Cerebellar nuclear complex (tissue), 1 donor: ENCODE measurements at regions not wholly inside any gene's neighbourhood (a gene's known extent, or its start where the extent isn't known, plus 50 kb on each side); places are given as distances from the start of the nearest gene placed in this dataset.

ENCODE experiments used
- DNase-seq, 2 experiments: peaks; one replicate each; lab custom pipeline; 2025; lab: John Stamatoyannopoulos, UW

DNA sequence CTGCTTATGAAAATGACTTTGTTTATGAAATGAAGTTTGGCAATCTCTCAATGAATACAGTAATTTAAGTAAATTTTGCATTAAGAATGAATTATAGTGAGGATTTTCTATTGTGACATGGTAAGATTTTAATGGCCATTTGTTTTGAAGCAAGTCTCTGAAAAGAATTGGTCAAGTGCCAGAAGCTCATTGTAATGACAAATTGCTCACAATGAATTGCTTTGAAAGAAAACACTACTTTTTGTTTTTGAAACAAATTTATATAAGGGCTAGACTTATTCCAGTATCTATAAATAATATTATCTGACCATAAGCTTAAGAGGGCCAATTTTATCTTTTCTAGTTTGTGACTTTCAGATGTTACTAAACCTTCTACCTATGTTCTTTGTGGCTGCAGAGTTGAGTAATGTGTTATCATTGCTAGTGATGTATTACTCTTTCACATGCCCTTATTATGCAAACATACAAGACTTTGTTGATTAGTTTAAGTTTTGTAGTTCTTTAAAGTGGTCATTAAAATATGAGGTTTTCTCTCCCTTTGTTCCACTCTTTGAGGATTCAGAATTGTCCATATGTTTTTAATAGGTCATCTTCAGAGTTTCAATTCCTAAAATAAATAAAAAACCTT lies 93.0 kb upstream of the ZNF608 start:
- DNase-seq: no peak

DNA sequence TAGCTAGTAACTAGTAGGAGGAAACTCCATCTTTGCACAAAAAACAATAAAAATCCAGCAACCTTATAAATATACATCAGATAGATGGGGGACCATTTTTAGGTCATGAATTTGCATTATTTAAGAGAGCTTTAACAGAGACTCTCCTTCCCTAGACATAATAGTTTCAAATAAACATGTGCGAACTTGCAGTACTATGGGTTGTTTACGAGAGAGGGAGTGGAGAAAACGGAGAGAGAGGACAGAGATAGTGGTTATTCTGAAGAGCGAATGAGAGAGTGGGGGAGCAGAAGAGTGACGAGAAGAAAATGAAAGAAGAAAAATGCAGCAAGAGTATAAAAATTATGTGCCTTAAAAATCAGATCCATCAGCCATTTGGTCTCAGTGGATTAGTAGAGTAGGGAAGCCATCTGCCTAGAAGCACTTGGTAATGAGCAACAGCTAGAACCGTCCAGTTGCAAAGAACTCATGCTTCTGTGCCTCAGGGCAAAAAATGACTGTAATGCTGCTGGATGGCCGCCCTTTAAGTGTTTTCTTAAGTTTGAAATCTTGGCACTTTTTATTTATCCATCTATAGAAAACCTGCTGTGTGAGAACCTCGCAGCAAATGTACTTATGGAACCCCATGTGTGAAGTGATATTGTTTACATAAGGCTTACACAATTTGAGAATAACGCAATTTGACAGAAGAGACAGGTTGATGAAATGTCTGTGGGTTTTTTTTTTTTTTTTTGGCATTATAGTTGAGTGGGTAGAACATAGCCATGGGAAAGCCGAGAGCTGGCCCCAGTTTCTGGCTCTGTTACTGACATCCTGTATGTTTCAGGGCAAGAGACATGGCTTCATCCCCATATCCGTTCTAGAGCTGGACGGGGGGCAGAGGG lies 95.6 kb upstream of the ZNF608 start:
- DNase-seq: no peak

DNA sequence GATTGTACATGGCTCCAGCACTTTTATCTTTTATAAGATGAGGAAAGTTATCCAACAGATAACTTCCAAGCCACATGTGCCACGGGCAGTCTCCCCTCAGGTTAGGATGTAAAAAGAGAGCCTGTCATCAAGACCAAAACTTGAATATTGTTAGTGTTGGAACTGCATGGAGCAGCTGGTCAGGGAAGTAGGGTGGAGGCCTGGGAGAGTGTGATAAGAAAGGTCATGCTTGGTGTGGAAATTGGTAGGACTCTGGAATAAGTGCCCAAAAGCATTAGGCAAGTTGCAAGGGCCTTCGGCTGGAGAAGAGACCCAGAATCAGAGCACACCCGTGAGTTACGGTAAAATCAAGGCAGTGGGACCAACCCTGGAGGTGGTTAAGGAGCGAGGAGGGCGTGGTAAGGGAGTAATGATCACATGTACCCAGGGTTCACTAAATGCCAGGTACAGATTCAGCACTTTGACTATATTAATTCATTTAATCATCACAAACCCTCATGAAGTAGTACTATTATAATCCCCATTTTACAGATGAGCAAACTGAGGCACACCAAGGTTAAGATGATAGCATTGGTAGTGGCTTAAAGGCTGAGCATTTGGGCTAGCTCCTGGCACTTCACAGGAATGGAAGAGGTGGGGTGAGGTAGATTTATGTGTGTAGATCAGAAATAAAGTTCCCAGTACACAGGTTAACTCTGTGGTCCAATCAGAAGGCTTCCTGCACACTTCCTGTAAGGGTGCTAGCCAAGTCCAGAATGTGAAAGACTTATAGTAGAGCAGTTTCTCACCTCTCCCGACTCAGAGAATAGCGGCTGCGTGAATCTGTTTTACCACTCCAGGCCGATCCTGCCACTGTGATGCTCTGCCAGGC lies 96.5 kb upstream of the ZNF608 start:
- DNase-seq: no peak

DNA sequence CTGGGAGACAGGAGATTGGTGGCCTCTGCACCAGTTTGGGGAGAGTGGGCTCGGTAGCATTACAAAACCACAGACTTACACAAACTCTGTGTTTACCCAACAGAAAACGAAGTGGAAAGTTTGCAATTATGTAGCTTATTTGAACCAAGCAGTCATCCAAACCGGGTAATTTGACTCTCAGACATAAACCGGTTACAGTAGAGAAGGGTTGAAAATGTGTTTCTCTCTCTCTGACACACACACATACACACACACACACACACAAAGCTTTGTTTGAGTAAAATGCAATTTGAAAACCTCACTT lies 97.1 kb upstream of the ZNF608 start:
- DNase-seq: no peak

DNA sequence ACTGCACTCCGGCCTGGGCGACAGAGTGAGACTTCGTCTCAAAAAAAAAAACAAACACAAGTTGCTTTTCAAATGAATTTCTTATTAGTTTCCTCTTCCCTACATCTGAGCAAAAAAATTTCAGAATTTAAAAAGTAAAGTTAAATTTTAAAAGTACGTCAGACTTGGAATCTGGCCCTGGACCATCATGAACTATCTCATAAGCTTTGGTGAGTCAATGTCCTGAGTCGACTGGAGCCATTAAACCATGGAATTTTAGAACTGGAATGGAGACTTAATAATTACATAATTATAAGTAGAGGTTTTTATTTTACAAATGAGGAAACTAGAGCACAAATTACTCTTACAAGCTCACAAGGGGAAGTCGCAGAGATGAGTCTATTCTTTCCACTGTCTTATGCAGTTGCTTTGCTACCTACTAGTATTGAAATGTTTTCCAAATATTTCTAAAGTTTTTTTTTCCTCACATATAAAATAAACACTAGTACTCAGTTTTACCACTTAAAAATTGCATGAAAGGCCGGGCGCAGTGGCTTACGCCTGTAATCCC lies 98.0 kb upstream of the ZNF608 start:
- no peak for DNase-seq

DNA sequence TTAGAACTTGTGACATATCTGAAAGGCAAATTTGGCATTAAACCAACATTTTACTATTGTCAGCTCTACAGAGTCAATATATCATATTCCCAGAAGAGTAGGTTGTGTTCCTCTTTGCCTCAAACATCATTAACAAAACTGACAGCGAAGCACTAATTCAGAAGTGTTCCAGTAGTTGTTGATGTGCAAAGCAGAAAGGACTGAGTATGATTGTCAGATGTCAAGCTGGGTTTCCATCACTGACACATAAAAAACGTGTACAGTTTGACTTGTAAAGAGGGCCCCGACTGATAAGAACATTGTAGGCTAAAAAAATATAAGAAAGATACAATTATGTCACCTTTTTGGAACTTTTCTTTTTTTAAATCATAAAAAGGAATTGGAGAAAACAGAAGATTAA lies 101.5 kb upstream of the ZNF608 start:
- DNase-seq: no peak

DNA sequence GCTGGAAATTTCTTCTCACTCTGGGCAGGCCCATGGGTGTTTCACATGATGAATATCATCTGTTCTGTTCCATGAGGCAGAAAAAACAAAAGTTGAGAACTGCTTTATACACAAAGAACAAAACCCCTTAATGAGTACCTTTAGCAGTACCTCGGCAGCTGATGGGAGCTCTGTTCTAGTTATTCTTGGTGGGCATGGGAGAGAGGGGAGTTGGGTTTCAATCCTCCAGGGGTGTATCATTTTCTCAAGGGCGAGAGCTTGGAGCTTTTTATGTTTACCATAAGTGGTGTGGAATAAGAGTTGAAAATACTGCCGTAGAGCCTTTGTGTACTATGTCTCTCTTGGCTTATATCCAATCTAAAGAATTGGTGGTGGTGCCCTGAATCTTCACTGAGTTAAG lies 103.3 kb upstream of the ZNF608 start:
- DNase-seq: no peak

DNA sequence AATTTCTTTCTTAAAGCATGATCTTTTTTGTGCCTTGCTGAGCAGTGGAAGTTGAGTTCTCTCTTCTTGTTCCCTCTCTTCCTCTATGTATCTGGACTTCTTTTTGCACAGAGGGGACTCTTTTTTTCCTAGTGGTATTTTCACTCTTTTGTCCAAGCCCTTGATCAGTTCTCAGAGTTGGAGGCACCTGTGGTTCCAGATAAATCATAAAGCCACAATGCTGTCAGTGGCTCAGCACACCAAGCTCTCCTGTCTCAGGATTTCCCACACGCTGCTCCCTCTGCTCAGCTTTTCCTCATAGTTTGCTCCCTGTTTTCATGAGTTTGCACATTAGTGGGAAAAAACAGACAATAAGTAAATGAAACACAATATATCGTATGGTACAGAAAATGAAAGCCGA lies 110.3 kb upstream of the ZNF608 start:
- no peak for DNase-seq

DNA sequence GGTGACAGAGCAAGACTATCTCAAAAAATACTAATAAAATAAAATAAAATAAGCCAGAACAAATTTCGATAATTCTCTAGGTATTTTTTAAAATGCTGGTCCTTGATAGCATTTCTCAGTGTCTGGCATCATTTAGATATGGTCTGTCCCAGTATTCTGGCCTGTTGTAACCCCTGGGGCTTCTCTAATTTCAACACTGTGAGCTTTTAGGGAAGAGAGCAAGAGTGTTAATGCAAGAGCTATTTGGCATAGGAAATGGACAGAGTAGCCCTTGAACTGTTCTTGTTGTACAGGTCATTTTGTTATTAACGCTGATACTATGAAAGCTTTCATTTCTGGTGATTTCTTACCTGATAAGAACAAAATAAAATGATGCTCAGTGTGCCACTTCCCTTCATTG lies 112.2 kb upstream of the ZNF608 start:
- no peak for DNase-seq

DNA sequence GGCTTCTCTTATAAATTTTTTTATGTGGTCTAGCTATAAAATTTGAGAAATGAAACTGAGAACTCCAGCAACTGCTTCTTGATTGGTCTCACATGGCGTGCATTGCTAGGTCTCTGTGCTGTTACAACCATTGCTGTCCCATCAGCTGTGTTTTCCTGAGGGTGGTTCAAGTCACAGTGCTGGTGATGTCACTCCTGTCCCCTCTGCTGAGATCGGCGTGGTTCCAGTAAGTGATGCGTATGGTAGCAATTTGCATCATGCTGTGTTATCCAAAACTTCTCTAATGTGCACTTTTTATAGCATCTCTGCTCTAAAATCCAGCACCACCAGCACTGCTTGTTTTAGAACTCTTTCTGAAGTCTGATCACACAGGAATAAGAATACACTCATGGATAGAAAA lies 112.6 kb upstream of the ZNF608 start:
- no peak for DNase-seq

DNA sequence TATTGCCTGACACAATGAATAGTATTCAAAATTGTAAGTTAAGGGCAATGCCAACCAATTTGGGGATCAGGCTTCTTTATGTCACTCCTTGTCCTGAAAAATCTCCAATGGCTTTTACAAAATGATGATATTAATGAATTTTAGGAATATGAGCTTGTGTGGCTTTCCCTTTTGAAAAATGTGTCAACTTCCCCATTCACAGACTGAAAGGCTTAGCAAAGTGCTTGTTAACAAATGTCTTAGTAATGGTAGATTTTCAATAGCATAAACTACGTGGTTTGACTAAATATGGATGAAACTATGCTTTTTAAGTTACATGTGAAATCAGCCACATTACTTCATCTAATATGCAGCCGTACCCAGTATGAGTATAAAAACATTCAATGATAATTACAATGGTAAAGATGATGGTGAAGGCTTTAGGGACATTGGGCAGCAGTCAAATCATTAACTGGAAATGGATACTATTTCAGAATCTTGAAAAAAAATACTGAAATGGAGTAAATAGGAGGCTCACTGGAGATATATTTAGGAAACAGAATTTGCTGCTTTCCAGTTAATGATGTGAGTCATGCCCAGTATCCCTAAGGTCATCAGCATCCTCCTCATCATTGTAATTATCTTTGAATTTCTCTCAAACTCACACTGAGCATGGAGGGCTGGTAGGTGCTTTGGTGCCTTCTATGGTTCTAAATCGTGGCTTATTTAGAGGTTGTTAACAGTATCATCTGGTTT lies 113.3 kb upstream of the ZNF608 start:
- DNase-seq: no peak

DNA sequence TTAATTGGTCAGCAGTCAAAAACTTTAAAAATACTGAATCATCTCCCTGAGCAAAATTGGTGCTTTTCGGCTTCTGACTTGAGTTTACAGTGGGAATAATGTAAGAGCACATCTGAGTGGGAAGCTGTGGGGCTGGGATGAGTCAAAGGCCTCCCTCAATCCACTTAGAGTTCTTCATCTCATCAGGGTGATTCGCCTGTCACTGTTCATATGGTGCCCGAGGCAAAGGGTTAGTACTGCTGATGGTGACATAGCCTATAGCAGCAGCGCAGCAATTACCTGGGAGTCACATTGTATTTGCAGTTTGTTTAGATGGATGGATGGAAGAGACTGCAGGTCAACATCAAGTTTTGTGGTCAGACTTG lies 113.8 kb upstream of the ZNF608 start:
- no peak for DNase-seq

DNA sequence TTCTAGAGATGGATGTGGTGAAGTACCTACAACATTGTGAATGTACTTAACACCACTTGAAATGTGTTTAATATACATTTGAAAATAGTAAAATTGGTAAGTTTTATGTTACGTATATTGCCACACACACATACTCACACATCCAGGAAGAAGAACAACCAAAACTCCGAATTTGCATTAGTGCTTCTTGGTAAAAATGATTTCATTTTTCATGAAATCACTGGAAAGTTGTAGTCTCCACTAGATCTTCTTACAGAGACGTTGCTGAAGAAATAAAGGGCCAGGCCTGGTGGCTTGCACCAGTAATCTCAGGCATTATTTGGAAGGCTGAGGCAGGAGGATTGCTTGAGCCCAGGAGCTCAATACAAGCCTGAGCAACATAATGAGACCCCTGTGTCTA lies 118.6 kb upstream of the ZNF608 start:
- no peak for DNase-seq

DNA sequence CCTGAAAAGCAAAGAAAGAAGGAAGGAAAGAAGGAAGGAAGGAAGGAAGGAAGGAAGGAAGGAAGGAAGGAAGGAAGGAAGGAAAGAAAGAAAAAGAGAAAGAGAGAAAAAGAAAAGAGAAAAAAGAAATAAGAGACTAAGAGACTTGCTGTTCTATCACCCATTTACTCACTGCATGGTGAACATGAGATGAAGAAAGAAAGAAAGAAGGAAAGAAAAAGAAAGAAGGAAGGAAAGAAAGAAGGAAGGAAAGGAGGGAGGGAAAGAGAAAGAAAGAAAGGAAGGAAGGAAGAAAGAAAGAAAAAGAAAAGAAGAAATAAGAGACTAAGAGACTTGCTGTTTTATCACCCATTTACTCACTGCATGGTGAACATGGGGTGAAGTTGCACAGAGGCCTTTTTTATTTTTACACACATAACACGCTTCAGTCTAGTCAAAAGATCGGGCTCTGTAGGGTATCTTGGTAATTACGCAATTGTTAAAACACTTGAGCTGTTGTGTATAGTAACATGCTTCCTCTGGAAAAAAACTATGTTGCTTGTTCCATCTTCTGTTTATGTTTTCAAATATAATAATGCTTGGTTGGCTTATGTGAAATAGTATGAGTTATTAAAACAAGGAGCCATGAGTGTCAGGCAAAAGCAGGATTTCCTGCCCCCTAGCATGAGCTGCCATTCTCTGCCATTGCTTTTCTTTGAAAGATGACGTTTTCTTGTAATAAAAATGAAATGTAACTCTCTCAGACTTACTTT lies 119.3 kb upstream of the ZNF608 start:
- no peak for DNase-seq

DNA sequence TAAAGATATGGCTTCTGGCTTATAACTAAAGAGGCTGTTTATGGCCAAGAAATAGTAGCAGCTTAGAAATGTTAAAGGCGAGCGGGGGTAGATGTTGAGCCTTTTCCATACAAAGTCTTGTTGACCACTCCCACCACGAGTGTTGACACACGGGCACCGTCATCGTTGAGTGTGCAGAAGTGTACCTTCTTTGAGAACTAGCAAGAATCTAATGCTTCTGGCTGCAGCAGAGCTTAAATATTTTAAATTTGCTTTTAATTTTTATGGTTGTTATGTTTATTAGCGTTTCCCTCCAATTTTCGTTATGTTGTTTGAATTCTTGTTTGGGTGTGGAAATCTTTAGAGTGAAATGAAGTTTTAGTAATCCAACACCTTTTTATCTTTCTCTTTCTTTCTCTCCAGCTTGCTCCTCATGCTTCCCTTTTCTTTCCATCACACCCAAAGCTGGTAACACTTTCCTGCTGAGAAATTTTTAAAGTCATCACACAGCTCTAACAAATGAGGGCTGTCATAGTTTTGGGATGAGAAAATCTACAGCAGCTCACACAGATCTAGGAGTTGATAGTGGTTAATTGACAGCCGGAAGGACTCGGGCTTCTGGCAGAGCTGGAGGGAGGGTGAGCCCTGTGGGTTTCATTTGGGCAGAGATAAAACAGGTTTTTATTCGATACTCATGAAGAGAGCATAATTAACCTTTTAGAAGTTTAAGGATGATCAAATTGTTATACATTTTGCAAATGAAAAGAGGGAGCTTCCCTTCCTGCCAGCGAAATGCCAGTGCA lies 120.1 kb upstream of the ZNF608 start:
- DNase-seq: no peak

DNA sequence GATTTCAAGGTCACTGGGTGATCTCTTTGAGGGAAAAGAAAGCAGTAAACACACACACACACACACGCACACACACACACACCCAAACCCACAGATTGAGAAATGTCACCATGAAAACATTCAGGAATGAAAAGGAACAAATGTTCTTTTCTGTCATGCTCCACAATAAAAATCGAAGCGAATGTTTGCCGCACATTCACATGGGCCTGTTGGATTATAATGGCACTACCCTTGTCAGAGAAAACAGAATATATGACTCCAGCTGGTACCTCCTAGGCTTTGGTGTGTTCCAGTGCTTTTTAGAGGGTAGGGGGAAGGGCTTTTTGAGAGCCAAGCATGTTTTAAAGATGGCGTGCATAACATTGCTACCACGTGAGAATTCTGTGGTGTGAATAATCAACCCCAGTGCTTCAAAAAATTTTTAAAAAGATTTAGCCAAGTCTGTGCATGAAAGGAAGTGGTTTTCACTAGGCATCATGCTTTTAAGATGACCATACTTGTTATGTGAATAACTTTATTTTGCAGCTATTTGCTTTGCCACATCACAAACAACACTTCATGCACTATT lies 120.8 kb upstream of the ZNF608 start:
- DNase-seq: no peak

DNA sequence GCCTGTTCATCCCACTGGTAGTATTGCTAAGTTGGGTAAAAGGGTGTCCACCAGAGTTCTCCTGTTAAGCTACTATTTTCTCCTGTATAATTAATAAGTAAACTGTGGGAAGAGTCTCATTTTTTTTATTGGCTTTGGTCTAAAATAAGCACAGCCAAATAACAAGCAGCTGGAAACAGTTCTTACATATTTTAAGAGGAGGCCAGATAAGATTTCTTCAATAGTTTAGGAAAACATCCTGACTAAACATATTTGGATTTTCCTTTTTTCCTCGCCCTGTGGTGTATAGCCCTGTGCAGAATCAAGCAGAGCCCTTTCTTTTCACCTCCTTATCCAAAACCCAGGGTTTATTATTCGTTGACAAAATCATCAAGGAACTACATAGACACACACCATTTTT lies 122.2 kb upstream of the ZNF608 start:
- no peak for DNase-seq

DNA sequence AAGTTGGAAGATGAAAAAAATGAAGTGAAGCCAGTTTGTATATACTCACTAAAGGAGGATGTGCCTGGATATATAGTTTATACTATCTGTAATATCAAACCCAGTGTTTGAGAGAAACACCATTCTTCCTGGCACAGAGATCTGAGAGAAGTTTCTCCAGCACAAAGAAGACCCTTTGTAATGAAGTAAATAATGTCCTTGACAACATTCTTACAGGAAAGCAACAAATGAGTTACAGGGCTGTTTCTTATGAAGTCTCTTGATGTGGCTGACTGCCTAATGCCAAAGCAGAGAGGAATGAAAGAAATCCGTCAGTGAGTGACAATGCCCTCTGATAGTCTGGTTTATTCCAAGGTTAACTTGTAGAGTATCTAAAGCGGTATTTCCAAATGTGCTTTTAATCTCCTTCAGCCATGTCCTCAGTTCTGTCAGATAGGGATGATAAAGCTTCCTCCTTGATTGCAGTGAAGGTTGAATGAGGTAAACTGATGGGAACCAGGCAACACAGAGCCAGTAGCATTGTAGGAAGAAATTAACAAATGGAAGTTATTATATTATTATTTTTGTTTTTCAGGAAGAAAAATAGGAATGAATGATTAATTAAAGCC lies 123.1 kb upstream of the ZNF608 start:
- DNase-seq: no peak

DNA sequence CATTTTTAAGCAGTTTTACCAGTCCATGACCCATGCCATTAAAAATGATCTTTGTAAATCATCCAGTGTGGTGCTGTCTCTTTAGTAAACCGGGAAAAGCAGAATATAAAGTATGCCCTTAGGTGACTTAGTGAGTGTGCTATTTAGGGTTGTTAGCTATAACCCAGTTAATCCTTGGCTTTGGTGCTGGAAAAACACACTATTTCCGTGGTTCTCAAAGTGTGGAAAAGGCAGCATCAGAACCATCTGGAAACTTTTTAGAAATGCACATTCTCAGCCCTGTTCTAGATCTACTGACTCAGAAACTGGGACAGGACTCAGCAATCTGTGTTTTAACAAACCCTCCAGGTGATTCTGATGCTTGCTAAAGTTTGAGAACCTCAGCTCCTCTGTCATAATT lies 123.6 kb upstream of the ZNF608 start:
- DNase-seq: no peak

DNA sequence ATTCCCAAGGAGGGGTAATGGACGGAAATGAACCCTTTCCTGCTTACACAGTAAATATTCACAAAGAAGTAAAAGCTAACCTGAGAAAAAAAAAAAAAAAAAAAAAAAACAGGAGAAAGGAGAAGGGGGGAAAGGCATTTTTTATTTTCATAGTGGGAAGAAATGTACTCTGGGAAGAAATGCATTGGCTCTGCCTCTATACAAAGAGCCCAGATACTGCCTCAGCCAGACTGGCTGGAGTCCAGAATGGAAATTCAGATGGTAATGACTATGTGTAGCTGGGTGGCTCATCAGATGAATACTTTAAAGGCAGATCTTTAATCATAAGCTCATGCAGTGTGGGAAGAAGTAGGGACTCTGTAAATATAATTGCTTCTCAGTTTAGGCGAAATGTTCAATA lies 124.9 kb upstream of the ZNF608 start:
- no peak for DNase-seq
